Chondrocyte (in vitro differentiated cells): ENCODE measurements at regions not wholly inside any gene's neighbourhood (a gene's known extent, or its start where the extent isn't known, plus 50 kb on each side); places are given as distances from the start of the nearest gene placed in this dataset.

Source experiments
- DNase-seq: peaks from one replicate; pipeline ENCODE4 v3.0.0; 2021; ENCODE audit warnings: mixed read lengths, low spot score
- H3K27ac Mint-ChIP-seq: one replicate; pipeline ENCODE4 v1.8.0; 2021; ENCODE audit warnings: mild to moderate bottlenecking, moderate library complexity, mixed read lengths; ENCODE audit not compliant: unreplicated experiment
- H3K27me3 Mint-ChIP-seq: 2 replicates; pipeline ENCODE4 v1.8.0; 2021; ENCODE audit warnings: low read depth, mixed read lengths
- H3K36me3 Mint-ChIP-seq: 2 replicates; pipeline ENCODE4 v1.8.0; 2021; ENCODE audit warnings: low read depth, mixed read lengths
- H3K4me1 Mint-ChIP-seq: 2 replicates; pipeline ENCODE4 v1.8.0; 2021; ENCODE audit warnings: low read depth, mild to moderate bottlenecking, mixed read lengths
- H3K4me3 Mint-ChIP-seq: one replicate; pipeline ENCODE4 v1.8.0; 2021; ENCODE audit warnings: mild to moderate bottlenecking, moderate library complexity, mixed read lengths; ENCODE audit not compliant: unreplicated experiment
- H3K9me3 Mint-ChIP-seq: 2 replicates; pipeline ENCODE4 v1.8.0; 2021; ENCODE audit warnings: low read depth, mixed read lengths
- CTCF ChIP-seq: fragments of 200-600 bp; sonication (generic); IDR thresholded peaks from 2 replicates; pipeline ENCODE4 v1.5.0; 2021; ENCODE audit warnings: antibody characterized with exemption, mild to moderate bottlenecking, moderate library complexity

GRCh38 chr14:29339494-29340172, 573.0 kb downstream of the FOXG1 start:
- no peaks in the 10 kb centered on the region for H3K4me1 Mint-ChIP-seq
- H3K36me3 Mint-ChIP-seq: no peaks in the 10 kb centered on the region
- DNase-seq: no peak
- H3K9me3 Mint-ChIP-seq: peaks cover 10% of the 10 kb centered on the region
- H3K4me3 Mint-ChIP-seq: no peak overlapping the region
- H3K27ac Mint-ChIP-seq: no peak overlapping the region
- H3K27me3 Mint-ChIP-seq: peaks cover 3% of the 10 kb centered on the region
- no peak for TF ChIP-seq CTCF

GRCh38 chr14:29348504-29348903, 579.1 kb downstream of the PRKD1 start:
- Mint-ChIP-seq H3K27ac (no peak overlapping the region), H3K4me1 (no peaks in the 10 kb centered on the region), H3K27me3 (peaks cover 4% of the 10 kb centered on the region), H3K4me3 (no peak overlapping the region), H3K36me3 (no peaks in the 10 kb centered on the region), H3K9me3 (no peaks in the 10 kb centered on the region)
- TF ChIP-seq CTCF: no peak
- DNase-seq: no peak

DNA sequence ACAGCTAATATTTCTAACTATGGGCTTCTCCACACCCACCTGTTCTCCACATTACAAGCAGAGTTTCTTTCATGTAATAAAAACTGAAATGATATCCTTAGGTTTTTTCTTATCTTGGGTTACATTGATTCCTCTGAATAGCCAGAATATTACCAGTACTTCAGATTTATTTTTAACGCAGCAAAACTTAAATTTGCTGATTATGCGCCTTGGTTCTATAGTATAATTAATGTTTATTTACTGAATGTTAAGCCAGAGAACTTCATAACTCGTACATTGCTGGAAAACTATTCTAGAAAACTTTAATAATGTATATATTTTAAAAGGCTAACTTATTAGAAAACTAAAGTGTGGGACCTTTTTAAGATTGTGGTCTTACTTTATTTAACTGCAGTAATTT, 577.2 kb downstream of the PRKD1 start:
- H3K4me1 Mint-ChIP-seq: no peaks in the 10 kb centered on the region
- peaks cover 4% of the 10 kb centered on the region for H3K27me3 Mint-ChIP-seq
- no peak overlapping the region for H3K4me3 Mint-ChIP-seq
- no peaks in the 10 kb centered on the region for H3K36me3 Mint-ChIP-seq
- no peak for DNase-seq
- no peaks in the 10 kb centered on the region for H3K9me3 Mint-ChIP-seq
- no peak overlapping the region for H3K27ac Mint-ChIP-seq
- no peak for TF ChIP-seq CTCF

DNA sequence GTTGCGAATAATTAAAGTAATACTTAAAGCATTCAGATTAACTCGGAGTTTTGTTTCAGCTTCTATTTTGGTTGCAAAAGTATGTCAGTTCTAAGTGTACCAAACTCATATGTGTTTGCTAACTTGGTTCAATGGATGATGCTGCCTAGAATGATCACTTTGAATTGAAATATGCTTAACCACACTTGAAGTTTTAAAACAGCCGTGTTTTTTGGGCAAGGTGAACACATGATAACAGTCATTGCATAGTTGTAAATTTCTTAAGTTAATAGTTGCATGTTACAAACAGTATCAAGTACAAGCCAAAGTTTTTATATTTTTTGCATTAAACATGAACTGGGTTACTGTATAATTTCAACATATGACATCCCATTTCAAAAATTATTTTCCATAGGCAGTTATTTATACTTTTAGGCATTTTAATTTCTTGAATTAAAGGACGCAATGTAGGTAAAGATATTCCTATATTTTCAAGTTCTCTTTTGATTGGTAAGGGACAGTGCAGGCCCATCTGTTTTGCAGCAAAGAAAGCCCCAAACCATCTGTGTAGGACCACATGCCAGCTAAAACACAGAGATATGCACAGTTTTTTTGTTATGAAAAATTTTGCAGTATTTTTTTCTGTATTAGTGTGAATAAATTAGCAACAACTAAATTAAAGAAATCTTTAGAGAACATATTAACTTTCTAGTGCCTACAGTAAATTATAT, 575.5 kb downstream of the PRKD1 start:
- TF ChIP-seq CTCF: no peak
- Mint-ChIP-seq H3K27ac (no peak overlapping the region), H3K9me3 (no peaks in the 10 kb centered on the region), H3K27me3 (no peaks in the 10 kb centered on the region), H3K4me1 (no peaks in the 10 kb centered on the region), H3K36me3 (no peaks in the 10 kb centered on the region), H3K4me3 (no peak overlapping the region)
- DNase-seq: no peak

- no peaks in the 10 kb centered on the region for H3K27me3 Mint-ChIP-seq
- H3K4me1 Mint-ChIP-seq: no peaks in the 10 kb centered on the region
- no peaks in the 10 kb centered on the region for H3K9me3 Mint-ChIP-seq
- TF ChIP-seq CTCF: no peak
- H3K27ac Mint-ChIP-seq: no peak overlapping the region
- H3K4me3 Mint-ChIP-seq: no peak overlapping the region
- no peaks in the 10 kb centered on the region for H3K36me3 Mint-ChIP-seq
- DNase-seq: no peak
Observed at GRCh38 chr14:29352706-29353080, 575.0 kb downstream of the PRKD1 start.
